ENCODE measurements at regions not wholly inside any gene's neighbourhood (a gene's known extent, or its start where the extent isn't known, plus 50 kb on each side); places are given as distances from the start of the nearest gene placed in this dataset.

GRCh38 chr9:95760791-95761190, 114.7 kb upstream of the ERCC6L2 start:
- H3K9me3 Mint-ChIP-seq: no peaks in the 10 kb centered on the region

DNA sequence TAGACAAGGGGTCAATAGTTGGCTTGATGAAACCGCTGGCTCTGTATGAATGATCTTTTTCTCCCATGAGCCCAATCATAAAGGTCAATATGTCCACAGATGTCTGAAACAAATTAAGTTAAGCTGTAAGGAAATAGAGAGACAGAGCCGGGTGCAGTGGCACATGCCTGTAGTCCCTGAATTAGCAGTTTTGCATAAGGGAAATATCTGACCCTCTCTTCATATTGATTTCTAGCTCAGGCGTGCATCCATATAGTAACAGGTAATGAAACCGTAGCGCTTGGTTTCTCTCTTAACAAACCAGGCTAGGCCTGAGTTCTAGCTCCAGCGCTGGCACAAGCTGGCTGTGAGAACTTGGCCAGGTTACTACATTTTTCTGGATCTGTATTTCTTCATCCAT, 118.1 kb upstream of the ERCC6L2 start:
- DNase-seq: no peak
- no peak overlapping the region for H3K4me3 ChIP-seq (ENCODE audit: low read length)
- H3K9me3 ChIP-seq (ENCODE audit: control insufficient read depth, low read length): no peaks in the 10 kb centered on the region
- Mint-ChIP-seq H3K4me3 (no peak overlapping the region), H3K36me3 (ENCODE audit: low read depth) (no peaks in the 10 kb centered on the region), H3K27me3 (ENCODE audit: insufficient read depth) (peaks cover 29% of the 10 kb centered on the region), H3K4me1 (peaks cover 32% of the 10 kb centered on the region), H3K9me3 (no peaks in the 10 kb centered on the region), H3K27ac (no peak overlapping the region)
- no peak overlapping the region for H3K9ac ChIP-seq (ENCODE audit: extremely low read depth, low read length, poor library complexity, severe bottlenecking)
- peaks cover 36% of the 10 kb centered on the region for H3K27me3 ChIP-seq (ENCODE audit: control insufficient read depth, insufficient read depth, low read length, poor library complexity, severe bottlenecking)
- no peaks in the 10 kb centered on the region for H3K36me3 ChIP-seq (ENCODE audit: control insufficient read depth, insufficient read depth, low read length)
- TF ChIP-seq, protein P1, sequence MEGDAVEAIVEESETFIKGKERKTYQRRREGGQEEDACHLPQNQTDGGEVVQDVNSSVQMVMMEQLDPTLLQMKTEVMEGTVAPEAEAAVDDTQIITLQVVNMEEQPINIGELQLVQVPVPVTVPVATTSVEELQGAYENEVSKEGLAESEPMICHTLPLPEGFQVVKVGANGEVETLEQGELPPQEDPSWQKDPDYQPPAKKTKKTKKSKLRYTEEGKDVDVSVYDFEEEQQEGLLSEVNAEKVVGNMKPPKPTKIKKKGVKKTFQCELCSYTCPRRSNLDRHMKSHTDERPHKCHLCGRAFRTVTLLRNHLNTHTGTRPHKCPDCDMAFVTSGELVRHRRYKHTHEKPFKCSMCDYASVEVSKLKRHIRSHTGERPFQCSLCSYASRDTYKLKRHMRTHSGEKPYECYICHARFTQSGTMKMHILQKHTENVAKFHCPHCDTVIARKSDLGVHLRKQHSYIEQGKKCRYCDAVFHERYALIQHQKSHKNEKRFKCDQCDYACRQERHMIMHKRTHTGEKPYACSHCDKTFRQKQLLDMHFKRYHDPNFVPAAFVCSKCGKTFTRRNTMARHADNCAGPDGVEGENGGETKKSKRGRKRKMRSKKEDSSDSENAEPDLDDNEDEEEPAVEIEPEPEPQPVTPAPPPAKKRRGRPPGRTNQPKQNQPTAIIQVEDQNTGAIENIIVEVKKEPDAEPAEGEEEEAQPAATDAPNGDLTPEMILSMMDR (conservative IDR thresholded peaks at IDR 0.05): no peak
- WGBS, 2 experiments (ENCODE audit: insufficient coverage in 1 of 2, insufficient read length in 1 of 2): 87 to 93% methylated on average over 6 of the region's 6 CpGs
- no peak overlapping the region for H3K27ac ChIP-seq (ENCODE audit: low read depth, low read length)
- H3K4me1 ChIP-seq (ENCODE audit: control insufficient read depth, insufficient read depth, low read length): peaks cover 11% of the 10 kb centered on the region

More at GRCh38 chr9:95760791-95761190, 114.7 kb upstream of the ERCC6L2 start:
- Histone ChIP-seq H3K27me3 (ENCODE audit: control insufficient read depth, insufficient read depth, low read length, poor library complexity, severe bottlenecking) (peaks cover 20% of the 10 kb centered on the region), H3K4me1 (ENCODE audit: control insufficient read depth, insufficient read depth, low read length) (no peaks in the 10 kb centered on the region), H3K27ac (ENCODE audit: low read depth, low read length) (no peak overlapping the region), H3K9ac (ENCODE audit: extremely low read depth, low read length, poor library complexity, severe bottlenecking) (no peak overlapping the region), H3K9me3 (ENCODE audit: control insufficient read depth, low read length) (no peaks in the 10 kb centered on the region), H3K36me3 (ENCODE audit: control insufficient read depth, insufficient read depth, low read length) (no peaks in the 10 kb centered on the region), H3K4me3 (ENCODE audit: low read length) (no peak overlapping the region)
- no peaks in the 10 kb centered on the region for H3K36me3 Mint-ChIP-seq (ENCODE audit: low read depth)
- DNase-seq: no peak
- H3K27ac Mint-ChIP-seq: no peak overlapping the region
- peaks cover 11% of the 10 kb centered on the region for H3K27me3 Mint-ChIP-seq (ENCODE audit: insufficient read depth)
- 85 to 86% methylated on average over 8 of the region's 8 CpGs for WGBS, 2 experiments (ENCODE audit: insufficient coverage in 1 of 2, insufficient read length in 1 of 2)
- H3K4me3 Mint-ChIP-seq: no peak overlapping the region
- H3K4me1 Mint-ChIP-seq: peaks cover 11% of the 10 kb centered on the region
- TF ChIP-seq, protein P1 (conservative IDR thresholded peaks at IDR 0.05): no peak

GRCh38 chr9:95756986-95757385, 118.5 kb upstream of the ERCC6L2 start:
- Histone ChIP-seq H3K4me1 (ENCODE audit: control insufficient read depth, insufficient read depth, low read length) (peaks cover 11% of the 10 kb centered on the region), H3K36me3 (ENCODE audit: control insufficient read depth, insufficient read depth, low read length) (no peaks in the 10 kb centered on the region), H3K9ac (ENCODE audit: extremely low read depth, low read length, poor library complexity, severe bottlenecking) (no peak overlapping the region), H3K9me3 (ENCODE audit: control insufficient read depth, low read length) (no peaks in the 10 kb centered on the region), H3K27ac (ENCODE audit: low read depth, low read length) (no peak overlapping the region), H3K4me3 (ENCODE audit: low read length) (no peak overlapping the region), H3K27me3 (ENCODE audit: control insufficient read depth, insufficient read depth, low read length, poor library complexity, severe bottlenecking) (peaks cover 41% of the 10 kb centered on the region)
- H3K27ac Mint-ChIP-seq: no peak overlapping the region
- 41 to 53% methylated on average over 4 of the region's 4 CpGs for WGBS, 2 experiments (ENCODE audit: insufficient coverage in 1 of 2, insufficient read length in 1 of 2)
- H3K27me3 Mint-ChIP-seq (ENCODE audit: insufficient read depth): peaks cover 30% of the 10 kb centered on the region
- no peak for DNase-seq
- H3K4me3 Mint-ChIP-seq: no peak overlapping the region
- TF ChIP-seq, protein P1 (conservative IDR thresholded peaks at IDR 0.05): no peak
- H3K9me3 Mint-ChIP-seq: no peaks in the 10 kb centered on the region
- no peaks in the 10 kb centered on the region for H3K36me3 Mint-ChIP-seq (ENCODE audit: low read depth)
- H3K4me1 Mint-ChIP-seq: peaks cover 32% of the 10 kb centered on the region
